Activated CD4-positive, alpha-beta T cell treated with anti-CD3 and anti-CD28 coated beads, Interleukin-2, amount 10 ng/mL, durations not matched to agents 24 days and 14 days (primary cell): ENCODE measurements at regions not wholly inside any gene's neighbourhood (a gene's known extent, or its start where the extent isn't known, plus 50 kb on each side); places are given as distances from the start of the nearest gene placed in this dataset.

Experiments
- DNase-seq: peaks from one replicate; pipeline ENCODE4 v3.0.0; 2022
- H3K27ac Mint-ChIP-seq: one replicate; pipeline ENCODE4 v1.8.0; 2022; ENCODE audit warnings: mild to moderate bottlenecking, mixed read lengths
- H3K27me3 Mint-ChIP-seq: one replicate; pipeline ENCODE4 v1.8.0; 2022; ENCODE audit warnings: mixed read lengths
- H3K36me3 Mint-ChIP-seq: one replicate; pipeline ENCODE4 v1.8.0; 2022; ENCODE audit warnings: low read depth, mild to moderate bottlenecking, mixed read lengths
- H3K4me1 Mint-ChIP-seq: one replicate; pipeline ENCODE4 v1.8.0; 2021; ENCODE audit warnings: mixed read lengths
- H3K4me3 Mint-ChIP-seq: one replicate; pipeline ENCODE4 v1.8.0; 2022; ENCODE audit warnings: mild to moderate bottlenecking, moderate library complexity, mixed read lengths
- H3K9me3 Mint-ChIP-seq: one replicate; pipeline ENCODE4 v1.8.0; 2021; ENCODE audit warnings: mixed read lengths
- intact Hi-C: fragments of 100-400 bp; cut with micrococcal nuclease; formaldehyde crosslinking; loops from one replicate; pipeline ENCODE4 v1.15.1; 2023

DNA sequence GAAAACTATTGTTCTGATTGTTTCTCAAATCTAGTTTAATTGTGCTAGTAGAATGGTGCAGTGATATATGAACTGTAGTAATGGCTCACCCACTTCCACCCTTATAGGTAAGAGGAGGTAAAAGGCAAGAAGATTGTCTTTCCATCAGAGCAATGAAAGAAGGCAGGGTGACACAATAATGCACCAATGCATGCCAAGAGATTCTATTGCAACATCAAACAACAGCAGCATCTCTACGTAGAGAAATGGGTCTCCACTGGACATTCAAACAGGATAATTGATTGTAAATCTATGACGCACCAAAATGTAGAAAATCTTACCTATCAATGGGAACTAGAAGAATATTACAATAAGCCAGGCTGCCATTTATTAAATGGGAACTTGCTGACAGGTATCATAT, 107.0 kb upstream of the ISL1 start:
- Mint-ChIP-seq H3K27ac (no peak overlapping the region), H3K4me1 (no peaks in the 10 kb centered on the region), H3K4me3 (no peak overlapping the region), H3K36me3 (no peaks in the 10 kb centered on the region), H3K9me3 (no peaks in the 10 kb centered on the region), H3K27me3 (no peaks in the 10 kb centered on the region)
- no peak for DNase-seq
- intact Hi-C loops: no loop called here

DNA sequence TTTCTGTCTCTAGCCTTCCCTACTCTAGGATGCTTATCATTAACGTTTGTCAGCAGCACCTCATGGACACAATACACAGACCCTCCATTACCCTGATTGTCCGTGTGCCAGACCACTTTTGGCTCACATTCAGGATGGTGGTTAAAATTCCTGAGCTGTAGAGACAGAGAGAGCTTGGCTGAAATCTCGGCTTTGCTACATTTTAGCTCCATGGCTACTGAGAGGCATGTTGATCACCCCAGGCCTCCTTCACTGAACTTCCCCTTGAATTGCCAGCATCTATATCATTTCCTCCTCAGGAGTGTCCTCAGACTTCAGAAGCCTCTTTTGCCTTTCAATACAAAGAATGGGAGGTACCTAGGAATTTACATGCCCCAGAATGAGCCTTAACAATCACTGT, 104.7 kb upstream of the ISL1 start:
- no peak for DNase-seq
- H3K4me1 Mint-ChIP-seq: no peaks in the 10 kb centered on the region
- no peak overlapping the region for H3K4me3 Mint-ChIP-seq

DNA sequence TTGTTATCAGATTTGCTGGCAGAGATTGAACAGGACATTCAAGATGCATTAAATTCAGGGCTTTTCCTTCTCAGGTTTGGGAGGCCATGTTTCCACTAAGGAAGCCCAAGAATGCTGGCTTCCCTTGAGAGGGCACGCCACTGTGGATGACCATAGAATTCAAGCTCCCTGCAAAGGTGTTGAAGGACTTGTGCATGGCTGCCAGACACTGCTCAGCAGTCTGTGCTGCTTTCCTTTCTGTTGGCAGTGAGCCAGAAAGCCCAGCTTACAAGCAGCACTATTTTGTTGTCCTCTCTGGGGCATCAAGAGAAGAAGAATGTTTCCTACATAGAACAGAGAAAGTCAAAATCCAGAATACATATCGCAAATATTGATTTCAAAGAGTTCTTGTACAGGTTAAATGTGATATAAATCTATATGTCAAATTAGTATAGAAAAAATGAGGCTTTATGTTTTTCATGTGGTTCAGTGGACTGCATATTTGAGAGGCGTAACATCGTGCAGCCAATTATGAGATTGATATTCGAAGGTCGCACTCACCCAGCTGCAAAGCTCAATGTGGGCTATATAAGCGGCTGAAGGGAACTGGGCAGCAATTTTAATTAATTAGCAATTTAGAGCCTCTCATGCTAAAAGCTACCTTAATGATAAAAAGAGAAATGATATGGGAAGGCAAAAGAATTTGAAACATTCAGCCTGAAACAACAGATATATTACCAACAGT, 103.1 kb upstream of the ISL1 start:
- H3K27ac Mint-ChIP-seq: no peak overlapping the region
- H3K9me3 Mint-ChIP-seq: no peaks in the 10 kb centered on the region
- no peaks in the 10 kb centered on the region for H3K36me3 Mint-ChIP-seq
- intact Hi-C loops: no loop called here
- H3K27me3 Mint-ChIP-seq: no peaks in the 10 kb centered on the region
- DNase-seq: no peak
- H3K4me1 Mint-ChIP-seq: no peaks in the 10 kb centered on the region
- no peak overlapping the region for H3K4me3 Mint-ChIP-seq

More for the DNA sequence above, 104.7 kb upstream of the ISL1 start:
- intact Hi-C loops: no loop called here
- no peaks in the 10 kb centered on the region for H3K9me3 Mint-ChIP-seq
- H3K27me3 Mint-ChIP-seq: no peaks in the 10 kb centered on the region
- H3K36me3 Mint-ChIP-seq: no peaks in the 10 kb centered on the region
- no peak overlapping the region for H3K27ac Mint-ChIP-seq

DNA sequence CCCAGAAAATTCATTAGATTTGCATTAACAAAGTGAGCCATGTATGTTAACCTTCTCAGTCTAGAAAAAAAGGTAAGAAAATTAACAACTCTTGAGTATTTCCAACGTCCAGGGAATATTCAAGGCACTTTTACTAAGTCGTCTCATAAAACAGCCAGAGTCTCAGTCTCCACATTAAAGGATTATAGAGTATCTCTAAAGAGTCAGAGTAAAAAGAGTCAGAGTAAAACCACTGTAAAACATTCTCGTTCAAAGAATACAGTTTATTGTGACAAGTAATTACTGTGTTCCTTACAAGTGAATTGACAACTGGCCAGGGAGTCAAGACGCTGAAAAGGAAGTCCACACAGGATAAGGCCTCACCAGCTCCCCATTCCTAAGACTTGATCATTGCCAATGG, 97.2 kb upstream of the ISL1 start:
- Mint-ChIP-seq H3K4me1 (no peaks in the 10 kb centered on the region), H3K36me3 (no peaks in the 10 kb centered on the region), H3K27ac (no peak overlapping the region), H3K27me3 (no peaks in the 10 kb centered on the region), H3K9me3 (no peaks in the 10 kb centered on the region), H3K4me3 (no peak overlapping the region)
- DNase-seq: no peak
- intact Hi-C loops: no loop called here

DNA sequence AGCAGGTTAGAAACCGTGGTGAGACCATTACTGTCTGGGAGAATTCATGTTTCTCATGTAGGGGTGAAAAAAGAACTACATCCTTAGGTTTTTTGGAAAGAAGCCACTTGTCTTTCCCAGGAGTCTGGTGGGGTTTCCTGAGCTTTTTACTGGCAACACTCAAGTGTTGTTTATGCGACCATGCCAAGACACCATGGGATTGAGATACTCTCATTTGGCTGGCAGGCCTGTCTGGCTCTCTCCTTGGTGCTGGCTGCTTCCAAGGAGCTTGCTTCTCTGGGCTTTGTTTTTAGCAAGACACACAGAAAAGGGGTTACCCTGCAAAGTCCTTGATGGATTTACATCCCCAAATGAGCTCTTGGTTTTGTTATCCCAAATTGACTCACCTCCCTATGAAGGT, 80.9 kb upstream of the ISL1 start:
- Mint-ChIP-seq H3K9me3 (peaks cover 3% of the 10 kb centered on the region), H3K36me3 (no peaks in the 10 kb centered on the region), H3K27me3 (no peaks in the 10 kb centered on the region), H3K4me1 (no peaks in the 10 kb centered on the region), H3K27ac (no peak overlapping the region), H3K4me3 (no peak overlapping the region)
- intact Hi-C loops: no loop called here
- no peak for DNase-seq

DNA sequence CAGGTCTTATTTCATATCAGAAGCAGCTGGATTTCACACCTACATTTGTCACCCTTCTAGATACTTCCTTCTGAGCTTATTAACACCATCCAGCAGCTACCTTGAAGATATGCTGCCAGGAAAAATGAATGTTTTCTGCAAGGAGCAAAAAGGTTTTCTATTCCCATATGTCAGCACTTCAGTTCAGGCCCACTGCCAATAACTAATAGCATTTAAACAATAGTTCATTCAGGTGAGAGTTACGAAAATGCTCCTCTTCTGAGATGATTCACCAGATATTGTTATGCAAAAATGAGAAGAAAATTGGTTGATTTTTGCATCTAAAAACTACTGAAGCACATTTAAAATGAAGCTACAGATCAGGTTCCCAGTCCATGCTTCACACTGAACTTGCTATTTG, 56.4 kb upstream of the ISL1 start:
- Mint-ChIP-seq H3K4me1 (no peaks in the 10 kb centered on the region), H3K4me3 (no peak overlapping the region), H3K27me3 (no peaks in the 10 kb centered on the region), H3K27ac (no peak overlapping the region), H3K36me3 (no peaks in the 10 kb centered on the region), H3K9me3 (peaks cover 4% of the 10 kb centered on the region)
- intact Hi-C loops: no loop called here
- no peak for DNase-seq
